ENCODE measurements at regions not wholly inside any gene's neighbourhood (a gene's known extent, or its start where the extent isn't known, plus 50 kb on each side); places are given as distances from the start of the nearest gene placed in this dataset.

DNA sequence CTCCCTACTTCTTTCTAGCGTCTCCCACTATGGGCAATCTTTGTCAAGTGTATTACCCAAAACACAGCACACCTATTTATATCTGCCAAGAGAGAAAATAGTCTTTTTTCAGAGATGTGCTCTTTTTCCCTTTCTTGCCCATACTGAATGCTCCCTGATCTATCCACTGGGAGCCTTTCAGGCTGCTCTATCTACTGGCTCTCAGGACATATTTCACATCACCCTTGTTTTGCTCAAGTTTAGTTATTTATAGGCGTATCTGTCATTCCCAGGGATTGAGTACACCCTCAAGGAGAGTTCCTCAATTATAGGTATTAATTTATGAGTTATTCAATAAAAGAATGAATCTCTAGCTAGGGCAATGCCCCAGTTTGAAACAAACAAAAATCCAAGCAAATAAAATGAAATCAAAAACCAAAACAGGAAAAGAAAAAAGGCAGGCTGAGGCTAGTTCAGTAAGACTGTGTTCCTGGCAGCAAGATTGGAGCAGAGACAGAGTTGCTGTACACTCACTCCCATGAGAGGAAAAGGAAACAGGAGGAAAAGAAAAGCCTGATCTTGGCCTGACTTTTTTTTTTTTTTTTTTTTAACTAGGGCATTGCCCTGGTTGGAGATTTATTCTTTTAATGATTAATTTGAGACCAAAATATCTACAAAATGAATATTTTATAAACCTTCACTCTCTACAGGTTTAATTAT lies 665.9 kb upstream of the PCDH15 start:
- Histone ChIP-seq H3K9me2 (ENCODE audit: insufficient read depth, low read length) (no peaks in the 10 kb centered on the region), H3K9ac (ENCODE audit: low read length) (no peak overlapping the region), H3K79me2 (replicated peaks; ENCODE audit: insufficient read depth, low read length) (no peaks in the 10 kb centered on the region), H3K27ac (ENCODE audit: low read length) (no peak overlapping the region), H3K4me2 (ENCODE audit: low read length) (no peak overlapping the region), H3K27me3 (ENCODE audit: insufficient read depth, low read depth, low read length) (no peaks in the 10 kb centered on the region), H3K36me3 (ENCODE audit: insufficient read depth, low read length) (no peaks in the 10 kb centered on the region), H2AFZ (ENCODE audit: low read depth, low read length) (no peak overlapping the region), H3K9me3 (ENCODE audit: low read length) (no peaks in the 10 kb centered on the region), H3F3A (ENCODE audit: insufficient read depth, low read length, poor library complexity, severe bottlenecking) (no peaks in the 10 kb centered on the region), H3K4me3 (ENCODE audit: low read length) (no peak overlapping the region), H4K20me1 (ENCODE audit: insufficient read depth) (no peaks in the 10 kb centered on the region)
- TF ChIP-seq TAF1 (IDR thresholded peaks at IDR 0.05; ENCODE audit: low read depth) (no peak), CTCF (IDR thresholded peaks at IDR 0.05; ENCODE audit: poor library complexity, severe bottlenecking) (no peak), EZH2 (IDR thresholded peaks at IDR 0.05; ENCODE audit: borderline replicate concordance, insufficient read depth, low read length, poor library complexity, severe bottlenecking) (no peak), RAD21 (conservative IDR thresholded peaks at IDR 0.05) (no peak), POLR2AphosphoS5 (IDR thresholded peaks at IDR 0.05) (no peak), SMC3 (conservative IDR thresholded peaks at IDR 0.05; ENCODE audit: poor library complexity) (no peak), EP300 (conservative IDR thresholded peaks at IDR 0.05; ENCODE audit: poor library complexity, severe bottlenecking) (no peak), MXI1 (conservative IDR thresholded peaks at IDR 0.05; ENCODE audit: poor library complexity, severe bottlenecking) (no peak)
- TF ChIP-seq, protein P1, sequence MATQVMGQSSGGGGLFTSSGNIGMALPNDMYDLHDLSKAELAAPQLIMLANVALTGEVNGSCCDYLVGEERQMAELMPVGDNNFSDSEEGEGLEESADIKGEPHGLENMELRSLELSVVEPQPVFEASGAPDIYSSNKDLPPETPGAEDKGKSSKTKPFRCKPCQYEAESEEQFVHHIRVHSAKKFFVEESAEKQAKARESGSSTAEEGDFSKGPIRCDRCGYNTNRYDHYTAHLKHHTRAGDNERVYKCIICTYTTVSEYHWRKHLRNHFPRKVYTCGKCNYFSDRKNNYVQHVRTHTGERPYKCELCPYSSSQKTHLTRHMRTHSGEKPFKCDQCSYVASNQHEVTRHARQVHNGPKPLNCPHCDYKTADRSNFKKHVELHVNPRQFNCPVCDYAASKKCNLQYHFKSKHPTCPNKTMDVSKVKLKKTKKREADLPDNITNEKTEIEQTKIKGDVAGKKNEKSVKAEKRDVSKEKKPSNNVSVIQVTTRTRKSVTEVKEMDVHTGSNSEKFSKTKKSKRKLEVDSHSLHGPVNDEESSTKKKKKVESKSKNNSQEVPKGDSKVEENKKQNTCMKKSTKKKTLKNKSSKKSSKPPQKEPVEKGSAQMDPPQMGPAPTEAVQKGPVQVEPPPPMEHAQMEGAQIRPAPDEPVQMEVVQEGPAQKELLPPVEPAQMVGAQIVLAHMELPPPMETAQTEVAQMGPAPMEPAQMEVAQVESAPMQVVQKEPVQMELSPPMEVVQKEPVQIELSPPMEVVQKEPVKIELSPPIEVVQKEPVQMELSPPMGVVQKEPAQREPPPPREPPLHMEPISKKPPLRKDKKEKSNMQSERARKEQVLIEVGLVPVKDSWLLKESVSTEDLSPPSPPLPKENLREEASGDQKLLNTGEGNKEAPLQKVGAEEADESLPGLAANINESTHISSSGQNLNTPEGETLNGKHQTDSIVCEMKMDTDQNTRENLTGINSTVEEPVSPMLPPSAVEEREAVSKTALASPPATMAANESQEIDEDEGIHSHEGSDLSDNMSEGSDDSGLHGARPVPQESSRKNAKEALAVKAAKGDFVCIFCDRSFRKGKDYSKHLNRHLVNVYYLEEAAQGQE (IDR thresholded peaks at IDR 0.05; ENCODE audit: borderline replicate concordance) = no peak

DNA sequence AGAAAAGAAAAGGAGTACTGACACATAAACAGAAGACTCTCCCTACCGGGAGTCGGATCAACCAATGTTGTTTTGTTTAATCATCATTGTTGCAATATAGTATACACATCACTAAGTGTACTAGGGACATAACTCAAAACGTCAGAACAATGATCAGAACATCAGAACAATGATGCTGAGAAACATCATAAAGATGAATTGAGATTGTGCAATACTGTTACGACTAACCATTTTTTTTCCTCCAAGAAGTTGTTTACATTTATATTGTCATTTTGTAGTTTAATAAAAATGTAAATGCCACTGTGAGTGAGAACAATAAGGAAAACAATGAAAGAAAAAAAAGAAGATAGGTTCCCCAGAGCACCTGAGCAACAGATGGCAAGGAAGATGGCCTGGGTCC lies 663.1 kb upstream of the PCDH15 start:
- no peak for TF ChIP-seq CTCF (IDR thresholded peaks at IDR 0.05; ENCODE audit: poor library complexity, severe bottlenecking)
- TF ChIP-seq MXI1 (conservative IDR thresholded peaks at IDR 0.05; ENCODE audit: poor library complexity, severe bottlenecking) = no peak
- no peak for TF ChIP-seq POLR2AphosphoS5 (IDR thresholded peaks at IDR 0.05)
- TF ChIP-seq TAF1 (IDR thresholded peaks at IDR 0.05; ENCODE audit: low read depth) = no peak
- TF ChIP-seq EZH2 (IDR thresholded peaks at IDR 0.05; ENCODE audit: borderline replicate concordance, insufficient read depth, low read length, poor library complexity, severe bottlenecking) = no peak
- TF ChIP-seq RAD21 (conservative IDR thresholded peaks at IDR 0.05) = no peak
- no peak for TF ChIP-seq SMC3 (conservative IDR thresholded peaks at IDR 0.05; ENCODE audit: poor library complexity)
- TF ChIP-seq EP300 (conservative IDR thresholded peaks at IDR 0.05; ENCODE audit: poor library complexity, severe bottlenecking) = no peak
- TF ChIP-seq, protein P1 (IDR thresholded peaks at IDR 0.05; ENCODE audit: borderline replicate concordance) = no peak
- H2AFZ ChIP-seq (ENCODE audit: low read depth, low read length) = no peak overlapping the region
- no peaks in the 10 kb centered on the region for H3K36me3 ChIP-seq (ENCODE audit: insufficient read depth, low read length)
- H3K4me2 ChIP-seq (ENCODE audit: low read length) = no peak overlapping the region
- no peaks in the 10 kb centered on the region for H3K9me3 ChIP-seq (ENCODE audit: low read length)
- no peaks in the 10 kb centered on the region for H3K9me2 ChIP-seq (ENCODE audit: insufficient read depth, low read length)
- no peaks in the 10 kb centered on the region for H3K79me2 ChIP-seq (replicated peaks; ENCODE audit: insufficient read depth, low read length)
- no peaks in the 10 kb centered on the region for H3F3A ChIP-seq (ENCODE audit: insufficient read depth, low read length, poor library complexity, severe bottlenecking)
- no peak overlapping the region for H3K4me3 ChIP-seq (ENCODE audit: low read length)
- no peak overlapping the region for H3K27ac ChIP-seq (ENCODE audit: low read length)
- no peaks in the 10 kb centered on the region for H4K20me1 ChIP-seq (ENCODE audit: insufficient read depth)
- no peaks in the 10 kb centered on the region for H3K27me3 ChIP-seq (ENCODE audit: insufficient read depth, low read depth, low read length)
- H3K9ac ChIP-seq (ENCODE audit: low read length) = no peak overlapping the region

Measured in neural cell (in vitro differentiated cells).